ENCODE measurements at regions not wholly inside any gene's neighbourhood (a gene's known extent, or its start where the extent isn't known, plus 50 kb on each side); places are given as distances from the start of the nearest gene placed in this dataset.

DNA sequence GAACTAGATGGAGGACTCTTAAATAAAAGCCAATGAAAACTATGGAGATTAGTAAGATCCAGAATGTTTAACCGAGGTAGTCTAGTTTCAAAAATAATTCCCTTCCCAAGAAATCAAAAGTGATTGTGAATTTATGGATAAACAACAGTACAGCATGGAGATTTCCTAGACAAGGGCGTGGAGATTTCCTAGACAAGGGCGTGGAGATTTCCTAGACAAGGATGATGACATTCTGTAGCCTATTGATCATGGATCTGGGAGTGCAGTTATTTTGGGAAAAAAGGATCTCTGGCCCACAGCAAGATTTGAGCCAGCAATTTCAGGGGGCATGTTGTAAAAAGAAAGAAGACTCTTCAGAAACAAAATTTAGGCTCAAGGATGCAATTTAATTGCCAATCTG is 175.3 kb downstream of the RAP2B start:
- TF ChIP-seq CTCF (IDR thresholded peaks at IDR 0.05; ENCODE audit: low read depth, low read length, poor library complexity, severe bottlenecking): no peak
- no peak for TF ChIP-seq EZH2phosphoT487 (IDR thresholded peaks at IDR 0.05; ENCODE audit: borderline replicate concordance, low read length)
